ENCODE measurements at regions not wholly inside any gene's neighbourhood (a gene's known extent, or its start where the extent isn't known, plus 50 kb on each side); places are given as distances from the start of the nearest gene placed in this dataset.
"Not testable (repeated sequence)": the region's sequence is repeated elsewhere in the genome, so short reads cannot be mapped to it uniquely, and the experiment has no call there.

- H3K9me3 ChIP-seq (ENCODE audit: control insufficient read depth in 1 of 2, low read length in 2 of 2): peaks cover 0 to 4% of the 10 kb centered on the region in 2 donors
These were observed 177.5 kb downstream of the MTCL1 start for GRCh38 chr18:8882632-8883408.

DNA sequence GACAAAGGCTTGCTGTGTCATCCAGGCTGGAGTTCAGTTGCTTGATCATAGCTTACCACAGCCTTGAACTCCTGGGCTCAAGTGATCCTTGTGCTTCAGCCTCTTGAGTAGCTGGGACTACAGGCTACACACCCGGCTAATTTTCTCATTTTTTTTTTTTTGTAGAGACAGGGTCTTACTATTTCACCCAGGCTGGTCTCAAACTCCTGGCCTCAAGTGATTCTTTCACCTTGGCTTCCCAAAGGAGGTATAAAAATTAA lies 178.0 kb downstream of the MTCL1 start:
- H3K4me1 ChIP-seq (ENCODE audit: control insufficient read depth in 1 of 2, insufficient read depth in 2 of 2, low read length in 2 of 2): no peaks in the 10 kb centered on the region
- no peaks in the 10 kb centered on the region for H3K36me3 ChIP-seq (ENCODE audit: control insufficient read depth in 1 of 2, insufficient read depth in 2 of 2, low read length in 2 of 2)
- no peak overlapping the region for H3K27ac ChIP-seq (ENCODE audit: low read length)
- peaks cover 0 to 4% of the 10 kb centered on the region in 2 donors for H3K9me3 ChIP-seq (ENCODE audit: control insufficient read depth in 1 of 2, low read length in 2 of 2)
- no peak overlapping the region for H3K4me3 ChIP-seq (ENCODE audit: low read depth in 1 of 2, low read length in 2 of 2)
- no peaks in the 10 kb centered on the region for H3K27me3 ChIP-seq (ENCODE audit: low read depth, low read length)

More at GRCh38 chr18:8882632-8883408, 177.5 kb downstream of the MTCL1 start:
- Histone ChIP-seq H3K27ac (ENCODE audit: low read length) (no peak overlapping the region), H3K4me3 (ENCODE audit: low read depth in 1 of 2, low read length in 2 of 2) (no peak overlapping the region), H3K36me3 (ENCODE audit: control insufficient read depth in 1 of 2, insufficient read depth in 2 of 2, low read length in 2 of 2) (no peaks in the 10 kb centered on the region), H3K4me1 (ENCODE audit: control insufficient read depth in 1 of 2, insufficient read depth in 2 of 2, low read length in 2 of 2) (no peaks in the 10 kb centered on the region), H3K27me3 (ENCODE audit: low read depth, low read length) (no peaks in the 10 kb centered on the region)

- not testable (repeated sequence) for H3K4me3 ChIP-seq (ENCODE audit: low read depth in 1 of 2, low read length in 2 of 2); H3K27ac ChIP-seq (ENCODE audit: low read length); H3K27me3 ChIP-seq (ENCODE audit: low read depth, low read length); H3K36me3 ChIP-seq (ENCODE audit: control insufficient read depth in 1 of 2, insufficient read depth in 2 of 2, low read length in 2 of 2); H3K9me3 ChIP-seq (ENCODE audit: control insufficient read depth in 1 of 2, low read length in 2 of 2); H3K4me1 ChIP-seq (ENCODE audit: control insufficient read depth in 1 of 2, insufficient read depth in 2 of 2, low read length in 2 of 2)
These were observed 182.5 kb downstream of the MTCL1 start for GRCh38 chr18:8887877-8888276.

DNA sequence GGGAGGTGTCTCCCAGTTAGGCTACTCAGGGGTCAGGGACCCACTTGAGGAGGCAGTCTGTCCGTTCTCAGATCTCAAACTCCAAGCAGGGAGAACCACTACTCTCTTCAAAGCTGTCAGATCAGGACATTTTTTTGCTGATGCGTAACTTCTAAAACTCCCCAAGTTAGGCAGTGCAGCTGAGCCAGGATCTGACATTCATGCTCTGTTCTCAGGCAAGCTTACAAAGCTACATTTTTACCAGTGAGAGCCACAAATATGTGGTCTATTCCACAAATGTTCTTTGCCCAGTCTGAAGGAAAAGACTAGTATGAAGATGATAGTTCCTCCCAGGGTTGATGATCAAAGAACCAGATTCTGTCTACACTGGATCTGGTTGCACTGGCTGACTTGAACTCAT lies 184.1 kb downstream of the MTCL1 start:
- Histone ChIP-seq H3K27me3 (ENCODE audit: low read depth, low read length) (no peaks in the 10 kb centered on the region), H3K36me3 (ENCODE audit: control insufficient read depth in 1 of 2, insufficient read depth in 2 of 2, low read length in 2 of 2) (no peaks in the 10 kb centered on the region), H3K4me1 (ENCODE audit: control insufficient read depth in 1 of 2, insufficient read depth in 2 of 2, low read length in 2 of 2) (no peaks in the 10 kb centered on the region), H3K4me3 (ENCODE audit: low read depth in 1 of 2, low read length in 2 of 2) (no peak overlapping the region), H3K27ac (ENCODE audit: low read length) (no peak overlapping the region), H3K9me3 (ENCODE audit: control insufficient read depth in 1 of 2, low read length in 2 of 2) (peaks cover 0 to 2% of the 10 kb centered on the region in 2 donors)

DNA sequence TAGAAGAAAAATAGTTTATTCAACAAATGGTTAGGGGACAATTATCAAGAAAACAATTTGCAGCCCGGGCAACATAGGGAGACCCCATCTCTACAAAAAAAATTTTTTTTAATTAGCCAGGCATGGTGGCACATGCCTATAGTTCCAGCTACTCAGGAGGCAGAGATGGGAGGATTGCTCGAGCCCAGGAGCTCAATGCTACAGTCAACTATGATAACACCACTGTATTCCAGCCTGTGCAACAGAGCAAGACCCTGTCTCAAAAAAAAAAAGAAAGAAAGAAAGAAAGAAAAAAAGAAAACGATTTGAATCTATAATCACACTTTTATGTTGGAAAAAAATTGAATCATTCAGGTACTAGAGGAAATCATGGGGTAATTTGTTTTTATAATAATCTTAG lies 185.1 kb downstream of the MTCL1 start:
- not testable (repeated sequence) for H3K4me1 ChIP-seq (ENCODE audit: control insufficient read depth in 1 of 2, insufficient read depth in 2 of 2, low read length in 2 of 2); H3K9me3 ChIP-seq (ENCODE audit: control insufficient read depth in 1 of 2, low read length in 2 of 2); H3K36me3 ChIP-seq (ENCODE audit: control insufficient read depth in 1 of 2, insufficient read depth in 2 of 2, low read length in 2 of 2); H3K27me3 ChIP-seq (ENCODE audit: low read depth, low read length); H3K27ac ChIP-seq (ENCODE audit: low read length); H3K4me3 ChIP-seq (ENCODE audit: low read depth in 1 of 2, low read length in 2 of 2)

DNA sequence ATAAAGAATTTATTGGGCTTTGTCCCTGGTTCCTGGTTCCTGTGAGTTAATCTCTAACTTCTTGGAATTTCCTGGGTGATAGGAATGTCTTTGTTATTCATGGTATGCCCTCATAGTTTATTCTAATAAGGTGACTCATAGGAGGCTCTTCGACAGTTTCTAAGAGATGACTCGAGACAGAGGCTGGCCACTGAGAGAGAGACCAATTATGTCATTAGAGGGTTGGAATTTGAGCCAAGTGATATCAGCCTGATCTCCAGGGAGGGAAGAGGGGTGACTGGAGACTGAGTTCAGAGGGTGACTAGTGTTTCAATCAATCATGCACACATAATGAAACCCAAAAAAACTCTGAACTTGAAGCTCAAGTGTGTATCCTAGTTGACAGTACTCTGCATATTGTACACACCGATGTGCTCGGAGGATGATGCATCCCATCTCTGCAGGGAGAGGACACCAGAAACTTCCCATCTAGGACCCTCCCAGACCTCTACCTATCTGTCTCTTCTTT lies 185.7 kb downstream of the MTCL1 start:
- Histone ChIP-seq H3K27ac (ENCODE audit: low read length) (no peak overlapping the region), H3K4me1 (ENCODE audit: control insufficient read depth in 1 of 2, insufficient read depth in 2 of 2, low read length in 2 of 2) (no peaks in the 10 kb centered on the region)

GRCh38 chr18:8893221-8893620 lies 187.9 kb downstream of the MTCL1 start:
- H3K4me1 ChIP-seq (ENCODE audit: control insufficient read depth in 1 of 2, insufficient read depth in 2 of 2, low read length in 2 of 2): no peaks in the 10 kb centered on the region
- no peak overlapping the region for H3K4me3 ChIP-seq (ENCODE audit: low read depth in 1 of 2, low read length in 2 of 2)
- no peaks in the 10 kb centered on the region for H3K9me3 ChIP-seq (ENCODE audit: control insufficient read depth in 1 of 2, low read length in 2 of 2)
- H3K27ac ChIP-seq (ENCODE audit: low read length): no peak overlapping the region
- H3K27me3 ChIP-seq (ENCODE audit: low read depth, low read length): no peaks in the 10 kb centered on the region
- H3K36me3 ChIP-seq (ENCODE audit: control insufficient read depth in 1 of 2, insufficient read depth in 2 of 2, low read length in 2 of 2): no peaks in the 10 kb centered on the region

More for the DNA sequence above, 185.7 kb downstream of the MTCL1 start:
- Histone ChIP-seq H3K36me3 (ENCODE audit: control insufficient read depth in 1 of 2, insufficient read depth in 2 of 2, low read length in 2 of 2) (no peaks in the 10 kb centered on the region), H3K9me3 (ENCODE audit: control insufficient read depth in 1 of 2, low read length in 2 of 2) (peaks cover 0 to 2% of the 10 kb centered on the region in 2 donors), H3K4me3 (ENCODE audit: low read depth in 1 of 2, low read length in 2 of 2) (no peak overlapping the region), H3K27me3 (ENCODE audit: low read depth, low read length) (no peaks in the 10 kb centered on the region)

- no peak overlapping the region for H3K4me3 ChIP-seq (ENCODE audit: low read depth in 1 of 2, low read length in 2 of 2)
- no peak overlapping the region for H3K27ac ChIP-seq (ENCODE audit: low read length)
- no peaks in the 10 kb centered on the region for H3K4me1 ChIP-seq (ENCODE audit: control insufficient read depth in 1 of 2, insufficient read depth in 2 of 2, low read length in 2 of 2)
These were observed 188.4 kb downstream of the MTCL1 start for GRCh38 chr18:8893628-8894231.

GRCh38 chr18:8894823-8895222 lies 189.5 kb downstream of the MTCL1 start:
- Histone ChIP-seq H3K4me1 (ENCODE audit: control insufficient read depth in 1 of 2, insufficient read depth in 2 of 2, low read length in 2 of 2) (no peaks in the 10 kb centered on the region), H3K27me3 (ENCODE audit: low read depth, low read length) (no peaks in the 10 kb centered on the region), H3K27ac (ENCODE audit: low read length) (no peak overlapping the region), H3K4me3 (ENCODE audit: low read depth in 1 of 2, low read length in 2 of 2) (no peak overlapping the region), H3K9me3 (ENCODE audit: control insufficient read depth in 1 of 2, low read length in 2 of 2) (no peaks in the 10 kb centered on the region), H3K36me3 (ENCODE audit: control insufficient read depth in 1 of 2, insufficient read depth in 2 of 2, low read length in 2 of 2) (no peaks in the 10 kb centered on the region)

More at GRCh38 chr18:8893628-8894231, 188.4 kb downstream of the MTCL1 start:
- Histone ChIP-seq H3K36me3 (ENCODE audit: control insufficient read depth in 1 of 2, insufficient read depth in 2 of 2, low read length in 2 of 2) (no peaks in the 10 kb centered on the region), H3K27me3 (ENCODE audit: low read depth, low read length) (no peaks in the 10 kb centered on the region), H3K9me3 (ENCODE audit: control insufficient read depth in 1 of 2, low read length in 2 of 2) (no peaks in the 10 kb centered on the region)

DNA sequence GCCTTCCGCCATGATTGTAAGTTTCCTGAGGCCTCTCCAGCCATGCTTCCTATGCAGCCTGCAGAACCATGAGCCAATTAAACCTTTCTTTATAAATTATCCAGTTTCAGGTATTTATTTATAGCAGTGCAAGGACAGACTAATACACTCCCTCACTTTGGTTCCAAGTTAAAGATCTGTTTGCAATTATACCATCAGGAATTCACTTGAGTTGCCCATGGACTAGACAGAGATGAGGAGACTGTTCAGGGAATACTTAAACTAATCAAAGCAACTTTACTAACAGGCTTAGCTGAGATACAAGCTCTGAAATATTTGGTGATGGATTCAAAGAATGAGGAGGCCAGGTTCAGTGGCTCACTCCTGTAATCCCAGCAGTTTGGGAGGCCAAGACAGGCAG lies 190.0 kb downstream of the MTCL1 start:
- H3K27ac ChIP-seq (ENCODE audit: low read length): no peak overlapping the region
- H3K4me3 ChIP-seq (ENCODE audit: low read depth in 1 of 2, low read length in 2 of 2): no peak overlapping the region
- no peaks in the 10 kb centered on the region for H3K9me3 ChIP-seq (ENCODE audit: control insufficient read depth in 1 of 2, low read length in 2 of 2)
- no peaks in the 10 kb centered on the region for H3K27me3 ChIP-seq (ENCODE audit: low read depth, low read length)
- H3K4me1 ChIP-seq (ENCODE audit: control insufficient read depth in 1 of 2, insufficient read depth in 2 of 2, low read length in 2 of 2): no peaks in the 10 kb centered on the region
- H3K36me3 ChIP-seq (ENCODE audit: control insufficient read depth in 1 of 2, insufficient read depth in 2 of 2, low read length in 2 of 2): no peaks in the 10 kb centered on the region

DNA sequence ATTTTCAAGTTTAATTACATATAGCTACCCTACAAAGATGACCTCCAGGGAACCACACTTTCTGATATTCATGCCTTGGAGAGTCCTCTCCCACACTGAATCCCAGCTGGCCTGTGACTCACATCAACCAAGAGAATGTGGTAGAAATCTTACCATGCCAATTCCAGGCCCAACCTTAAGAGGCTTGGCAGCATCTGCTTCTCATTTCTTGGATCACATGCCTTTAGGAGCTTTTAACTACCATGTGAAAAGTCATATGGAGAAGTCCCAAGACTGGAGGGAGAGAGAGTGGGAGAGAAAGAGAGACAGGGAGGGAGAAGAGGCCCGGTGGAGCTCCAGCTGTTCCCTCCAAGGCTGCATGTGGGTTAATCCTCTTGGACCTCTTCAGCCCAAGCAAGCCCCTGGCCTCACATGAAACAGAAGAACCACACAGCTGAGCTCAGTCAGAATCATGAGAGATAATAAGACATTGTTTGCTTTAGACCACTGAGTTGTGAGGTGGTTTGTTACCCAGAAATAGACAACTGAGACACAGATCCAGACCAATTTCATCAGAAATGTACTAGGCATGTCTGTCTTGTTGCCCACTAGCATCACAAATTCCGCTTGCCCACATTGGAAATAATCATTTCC lies 190.7 kb downstream of the MTCL1 start:
- Histone ChIP-seq H3K27ac (ENCODE audit: low read length) (no peak overlapping the region), H3K4me3 (ENCODE audit: low read depth in 1 of 2, low read length in 2 of 2) (no peak overlapping the region), H3K9me3 (ENCODE audit: control insufficient read depth in 1 of 2, low read length in 2 of 2) (no peaks in the 10 kb centered on the region), H3K36me3 (ENCODE audit: control insufficient read depth in 1 of 2, insufficient read depth in 2 of 2, low read length in 2 of 2) (no peaks in the 10 kb centered on the region), H3K4me1 (ENCODE audit: control insufficient read depth in 1 of 2, insufficient read depth in 2 of 2, low read length in 2 of 2) (no peaks in the 10 kb centered on the region), H3K27me3 (ENCODE audit: low read depth, low read length) (no peaks in the 10 kb centered on the region)
